Gastroesophageal sphincter (tissue), 4 donors: ENCODE measurements at regions not wholly inside any gene's neighbourhood (a gene's known extent, or its start where the extent isn't known, plus 50 kb on each side); places are given as distances from the start of the nearest gene placed in this dataset.

Experiments
- ATAC-seq: fragments of 150-250 bp; one replicate; pipeline ENCODE4 v1.9.1; 2016; ENCODE audit warnings: mild to moderate bottlenecking, moderate library complexity
- H3K27ac ChIP-seq, 4 donors: fragments of 200-600 bp; sonication (generic) in 3 of 4; 1 replicate in 3 of 4; 2 replicates in 1 of 4; pipeline ENCODE4 v1.5.1; 2016 to 2019
- H3K27me3 ChIP-seq: fragments of 200-600 bp; sonication (generic); one replicate; pipeline ENCODE4 v1.5.1; 2019
- H3K36me3 ChIP-seq, 2 donors: fragments of 200-600 bp; sonication (generic); one replicate each; pipeline ENCODE4 v1.5.1; 2019; ENCODE audit warnings: control low read depth in 1 of 2
- H3K4me1 ChIP-seq, 3 donors: fragments of 200-600 bp; sonication (generic); 1 replicate in 2 of 3; 2 replicates in 1 of 3; pipeline ENCODE4 v1.5.1; 2016 to 2019; ENCODE audit warnings: control low read depth in 2 of 3
- H3K4me3 ChIP-seq, 2 donors: fragments of 200-600 bp; sonication (generic); one replicate each; pipeline ENCODE4 v1.5.1; 2019; ENCODE audit warnings: mild to moderate bottlenecking in 1 of 2, moderate library complexity in 1 of 2
- H3K9me3 ChIP-seq, 3 donors: fragments of 200-600 bp; sonication (generic); one replicate each; pipeline ENCODE4 v1.5.1; 2017 to 2019; ENCODE audit warnings: control low read depth in 2 of 3
- EP300 ChIP-seq: sonication (generic); formaldehyde crosslinking; IDR thresholded peaks from one replicate; pipeline ENCODE4 v1.6.1; 2017; ENCODE audit warnings: antibody characterized with exemption, mild to moderate bottlenecking
- POLR2A ChIP-seq, 2 donors: fragments of 450-650 bp; IDR thresholded peaks; one replicate each; pipeline ENCODE4 v1.6.1; 2017; ENCODE audit warnings: antibody characterized with exemption in 2 of 2, mild to moderate bottlenecking in 2 of 2, moderate library complexity in 1 of 2
- POLR2AphosphoS5 ChIP-seq: sonication (generic); formaldehyde crosslinking; IDR thresholded peaks from one replicate; pipeline ENCODE4 v1.6.1; 2017; ENCODE audit warnings: antibody characterized with exemption
- WGBS, 2 donors: methylation state at CpG; one replicate each; pipeline ENCODE4 v1.1.5; 2018; ENCODE audit warnings: low coverage in 1 of 2; 5-methylcytosine and 5-hydroxymethylcytosine counted together
- TF ChIP-seq, protein P1 (sequence below), 4 experiments: fragments of 200-600 bp in 2 of 4; fragments of 450-650 bp in 2 of 4; sonication (generic) in 1 of 4; IDR thresholded peaks; one replicate each; pipeline ENCODE4 v1.5.1; 2017 to 2019; ENCODE audit warnings: antibody characterized with exemption in 4 of 4, mild to moderate bottlenecking in 2 of 4, moderate library complexity in 2 of 4

DNA sequence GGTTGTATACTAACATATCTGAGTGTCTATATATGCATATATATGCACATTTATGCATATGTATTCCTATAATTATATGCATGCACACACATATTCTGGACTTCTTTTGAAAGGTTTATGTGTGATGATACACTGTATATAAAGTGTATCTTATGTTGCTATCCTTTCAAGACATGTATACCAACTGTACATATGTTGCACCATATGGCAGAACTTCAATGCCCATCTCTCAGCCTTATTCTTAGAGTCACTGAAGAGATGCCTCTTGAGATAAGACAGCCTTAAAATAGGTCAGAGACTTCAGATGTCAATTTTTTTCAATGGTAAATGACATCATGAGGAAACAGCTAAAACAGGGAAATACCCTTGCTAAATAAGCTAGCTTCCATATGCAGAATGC is 461.4 kb downstream of the SPATA31D1 start:
- Histone ChIP-seq H3K4me1 (no peaks in the 10 kb centered on the region), H3K27me3 (no peaks in the 10 kb centered on the region), H3K9me3 (peaks cover 0 to 34% (median 0%) of the 10 kb centered on the region in 3 donors), H3K4me3 (no peak overlapping the region), H3K27ac (no peak overlapping the region), H3K36me3 (no peaks in the 10 kb centered on the region)
- ATAC-seq = no peak
- no peak for TF ChIP-seq POLR2AphosphoS5
- TF ChIP-seq, protein P1, sequence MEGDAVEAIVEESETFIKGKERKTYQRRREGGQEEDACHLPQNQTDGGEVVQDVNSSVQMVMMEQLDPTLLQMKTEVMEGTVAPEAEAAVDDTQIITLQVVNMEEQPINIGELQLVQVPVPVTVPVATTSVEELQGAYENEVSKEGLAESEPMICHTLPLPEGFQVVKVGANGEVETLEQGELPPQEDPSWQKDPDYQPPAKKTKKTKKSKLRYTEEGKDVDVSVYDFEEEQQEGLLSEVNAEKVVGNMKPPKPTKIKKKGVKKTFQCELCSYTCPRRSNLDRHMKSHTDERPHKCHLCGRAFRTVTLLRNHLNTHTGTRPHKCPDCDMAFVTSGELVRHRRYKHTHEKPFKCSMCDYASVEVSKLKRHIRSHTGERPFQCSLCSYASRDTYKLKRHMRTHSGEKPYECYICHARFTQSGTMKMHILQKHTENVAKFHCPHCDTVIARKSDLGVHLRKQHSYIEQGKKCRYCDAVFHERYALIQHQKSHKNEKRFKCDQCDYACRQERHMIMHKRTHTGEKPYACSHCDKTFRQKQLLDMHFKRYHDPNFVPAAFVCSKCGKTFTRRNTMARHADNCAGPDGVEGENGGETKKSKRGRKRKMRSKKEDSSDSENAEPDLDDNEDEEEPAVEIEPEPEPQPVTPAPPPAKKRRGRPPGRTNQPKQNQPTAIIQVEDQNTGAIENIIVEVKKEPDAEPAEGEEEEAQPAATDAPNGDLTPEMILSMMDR (IDR thresholded peaks at IDR 0.05) = no peak
- TF ChIP-seq EP300 = no peak
- TF ChIP-seq POLR2A (IDR thresholded peaks at IDR 0.05) = no peak

DNA sequence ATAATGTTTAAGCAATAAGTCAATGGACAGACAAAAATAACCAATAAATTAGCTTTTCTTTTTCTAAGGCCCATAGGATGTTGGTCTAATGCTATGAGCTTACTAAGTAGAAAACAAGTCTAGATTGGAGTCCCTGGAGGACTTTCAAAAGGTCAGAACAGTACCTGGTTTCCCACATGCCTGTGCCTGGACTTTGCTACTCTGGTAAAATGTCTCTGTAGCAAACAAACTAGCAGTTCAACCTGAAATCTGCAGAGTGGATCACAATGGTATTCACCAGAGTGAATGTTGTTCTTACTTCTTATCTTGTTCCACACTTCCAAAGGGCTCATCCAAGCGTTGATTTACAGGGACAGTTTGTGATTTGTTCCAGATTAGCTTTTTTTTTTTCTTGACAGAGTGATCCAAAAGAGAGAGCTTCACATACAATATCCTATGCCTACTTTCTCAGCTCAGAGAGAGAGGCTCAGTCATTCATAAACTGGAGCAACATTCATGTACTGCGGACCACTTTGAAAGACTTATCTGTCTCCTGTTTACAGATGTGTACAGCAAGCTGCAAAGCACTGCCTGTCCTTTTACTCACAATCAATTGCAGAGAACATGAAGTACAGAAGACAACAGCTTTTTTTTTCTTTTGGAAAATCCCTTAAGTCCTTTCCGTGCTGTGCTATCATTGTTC is 466.1 kb downstream of the SPATA31D1 start:
- no peak for TF ChIP-seq EP300
- TF ChIP-seq POLR2A (IDR thresholded peaks at IDR 0.05) = no peak
- TF ChIP-seq POLR2AphosphoS5 = no peak
- TF ChIP-seq, protein P1 (IDR thresholded peaks at IDR 0.05) = no peak
- Histone ChIP-seq H3K27ac (no peak overlapping the region), H3K27me3 (no peaks in the 10 kb centered on the region), H3K9me3 (peaks cover 0 to 12% (median 0%) of the 10 kb centered on the region in 3 donors), H3K4me1 (no peaks in the 10 kb centered on the region), H3K4me3 (no peak overlapping the region), H3K36me3 (no peaks in the 10 kb centered on the region)
- 52 to 69% methylated on average over 2 to 3 of the region's 3 CpGs for WGBS, 2 donors
- no peak for ATAC-seq

DNA sequence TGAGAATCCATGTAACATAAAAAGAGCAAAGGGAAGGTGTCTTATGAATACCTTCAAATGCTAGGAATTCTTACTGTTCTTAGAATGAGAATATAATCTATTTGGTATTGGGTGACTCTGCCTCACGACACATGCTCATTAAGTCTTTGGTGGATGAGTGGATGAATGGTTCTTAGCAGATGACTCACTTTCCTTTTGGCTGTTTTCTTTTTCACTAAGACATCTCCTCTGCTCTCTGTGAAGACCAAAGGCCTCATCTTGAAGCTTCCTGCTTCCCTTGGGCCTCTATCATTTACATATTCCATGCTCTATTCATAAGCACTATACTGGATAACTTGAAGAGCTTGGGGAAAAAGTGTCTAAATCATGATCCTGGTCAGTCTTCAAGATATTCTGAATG is 468.1 kb downstream of the SPATA31D1 start:
- H3K4me3 ChIP-seq = no peak overlapping the region
- H3K9me3 ChIP-seq = peaks cover 0 to 17% (median 0%) of the 10 kb centered on the region in 3 donors
- TF ChIP-seq POLR2A (IDR thresholded peaks at IDR 0.05) (no peak), POLR2AphosphoS5 (no peak)
- TF ChIP-seq, protein P1 (IDR thresholded peaks at IDR 0.05) = no peak
- 86 to 90% methylated on average over 1 of the region's 1 CpG for WGBS, 2 donors
- H3K27ac ChIP-seq = no peak overlapping the region
- H3K4me1 ChIP-seq = no peaks in the 10 kb centered on the region
- no peak for ATAC-seq
- no peaks in the 10 kb centered on the region for H3K27me3 ChIP-seq
- no peaks in the 10 kb centered on the region for H3K36me3 ChIP-seq

DNA sequence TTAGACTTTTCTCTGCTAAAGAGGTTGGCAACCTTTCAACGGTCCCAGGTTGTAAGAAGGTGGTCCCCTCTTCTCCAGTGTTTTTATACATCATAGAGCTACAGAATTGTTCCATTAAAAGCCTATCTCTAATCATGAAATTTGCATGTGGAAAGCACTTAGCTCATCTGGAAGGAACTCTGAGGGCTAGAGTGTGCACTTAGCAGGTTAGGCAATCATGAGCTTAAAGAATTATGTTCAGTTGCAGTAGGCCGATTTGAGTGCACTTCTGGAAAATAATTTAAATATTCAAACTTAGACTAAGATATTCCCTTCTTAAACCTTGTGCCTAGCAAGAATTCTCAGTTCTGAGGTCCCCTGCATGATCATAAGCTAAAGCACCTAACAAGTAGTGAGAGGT is 468.7 kb downstream of the SPATA31D1 start:
- WGBS, 2 donors = 20 to 89% methylated on average over 1 of the region's 2 CpGs
- no peaks in the 10 kb centered on the region for H3K36me3 ChIP-seq
- ATAC-seq = no peak

DNA sequence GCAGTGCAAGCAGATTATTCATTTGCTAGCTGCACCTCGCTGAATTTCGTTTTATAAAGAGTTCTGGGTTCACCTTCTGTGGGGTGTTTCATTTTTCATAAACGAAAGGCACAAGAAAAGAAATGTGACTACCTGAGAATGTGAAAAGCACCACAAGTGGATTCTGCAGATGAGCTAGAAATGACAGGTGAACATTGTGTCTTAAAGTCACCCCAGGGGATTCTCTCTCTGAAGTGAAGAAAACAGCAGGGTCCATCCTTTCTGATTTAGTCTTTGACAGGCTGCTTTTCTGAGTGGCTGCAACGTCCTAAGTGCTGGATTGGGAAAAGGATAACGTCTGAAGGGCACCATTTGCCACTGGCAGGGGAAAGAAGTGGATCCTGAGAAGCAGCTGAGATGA is 469.3 kb downstream of the SPATA31D1 start:
- no peak for ATAC-seq
- no peak overlapping the region for H3K4me3 ChIP-seq
- TF ChIP-seq POLR2A (IDR thresholded peaks at IDR 0.05) (no peak), POLR2AphosphoS5 (no peak), EP300 (no peak)
- TF ChIP-seq, protein P1 (IDR thresholded peaks at IDR 0.05) = no peak
- H3K4me1 ChIP-seq = no peaks in the 10 kb centered on the region
- no peak overlapping the region for H3K27ac ChIP-seq
- peaks cover 0 to 5% (median 0%) of the 10 kb centered on the region in 3 donors for H3K9me3 ChIP-seq
- WGBS, 2 donors = 77 to 93% methylated on average over 4 to 5 of the region's 5 CpGs
- no peaks in the 10 kb centered on the region for H3K27me3 ChIP-seq
- H3K36me3 ChIP-seq = no peaks in the 10 kb centered on the region

More for the DNA sequence above, 468.7 kb downstream of the SPATA31D1 start:
- TF ChIP-seq POLR2AphosphoS5 (no peak), POLR2A (IDR thresholded peaks at IDR 0.05) (no peak), EP300 (no peak)
- TF ChIP-seq, protein P1 (IDR thresholded peaks at IDR 0.05) = no peak
- no peaks in the 10 kb centered on the region for H3K27me3 ChIP-seq
- peaks cover 0 to 10% (median 0%) of the 10 kb centered on the region in 3 donors for H3K9me3 ChIP-seq
- no peaks in the 10 kb centered on the region for H3K4me1 ChIP-seq
- H3K4me3 ChIP-seq = no peak overlapping the region
- no peak overlapping the region for H3K27ac ChIP-seq
